ENCODE measurements at regions not wholly inside any gene's neighbourhood (a gene's known extent, or its start where the extent isn't known, plus 50 kb on each side); places are given as distances from the start of the nearest gene placed in this dataset.

DNA sequence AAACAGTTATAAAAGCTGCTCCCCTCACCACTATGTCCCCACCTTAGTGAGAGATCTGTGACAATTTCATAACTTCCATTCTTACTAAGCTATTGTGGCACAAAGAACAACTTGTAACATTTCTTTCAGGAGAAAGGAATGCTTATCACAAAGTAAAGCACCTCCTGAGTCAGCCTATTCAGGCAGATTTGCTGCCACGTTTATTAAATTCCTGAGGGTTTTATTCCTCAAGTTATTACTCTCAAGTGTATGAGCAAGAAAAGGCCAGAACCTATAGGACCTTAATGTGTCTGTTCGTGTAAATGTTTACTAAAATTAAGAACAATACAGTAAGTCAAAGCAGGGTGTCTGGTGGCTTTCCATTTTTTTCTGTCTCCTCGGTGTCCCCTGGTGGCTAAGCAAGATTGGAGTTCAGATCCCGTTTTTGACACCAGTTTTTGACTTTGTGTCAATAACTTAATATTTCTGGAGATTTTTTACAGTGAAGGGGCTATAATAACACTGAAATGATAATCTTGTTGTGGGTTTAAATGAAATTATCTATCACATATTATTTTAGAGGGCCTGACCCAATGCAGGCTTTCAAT, 1539.6 kb downstream of the BRINP3 start:
- Histone ChIP-seq H3K4me1 (no peaks in the 10 kb centered on the region), H3K36me3 (no peaks in the 10 kb centered on the region), H3K27ac (no peak overlapping the region), H3K27me3 (no peaks in the 10 kb centered on the region), H3K9me3 (no peaks in the 10 kb centered on the region), H3K4me3 (no peak overlapping the region)
- TF ChIP-seq, protein P1, sequence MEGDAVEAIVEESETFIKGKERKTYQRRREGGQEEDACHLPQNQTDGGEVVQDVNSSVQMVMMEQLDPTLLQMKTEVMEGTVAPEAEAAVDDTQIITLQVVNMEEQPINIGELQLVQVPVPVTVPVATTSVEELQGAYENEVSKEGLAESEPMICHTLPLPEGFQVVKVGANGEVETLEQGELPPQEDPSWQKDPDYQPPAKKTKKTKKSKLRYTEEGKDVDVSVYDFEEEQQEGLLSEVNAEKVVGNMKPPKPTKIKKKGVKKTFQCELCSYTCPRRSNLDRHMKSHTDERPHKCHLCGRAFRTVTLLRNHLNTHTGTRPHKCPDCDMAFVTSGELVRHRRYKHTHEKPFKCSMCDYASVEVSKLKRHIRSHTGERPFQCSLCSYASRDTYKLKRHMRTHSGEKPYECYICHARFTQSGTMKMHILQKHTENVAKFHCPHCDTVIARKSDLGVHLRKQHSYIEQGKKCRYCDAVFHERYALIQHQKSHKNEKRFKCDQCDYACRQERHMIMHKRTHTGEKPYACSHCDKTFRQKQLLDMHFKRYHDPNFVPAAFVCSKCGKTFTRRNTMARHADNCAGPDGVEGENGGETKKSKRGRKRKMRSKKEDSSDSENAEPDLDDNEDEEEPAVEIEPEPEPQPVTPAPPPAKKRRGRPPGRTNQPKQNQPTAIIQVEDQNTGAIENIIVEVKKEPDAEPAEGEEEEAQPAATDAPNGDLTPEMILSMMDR (IDR thresholded peaks at IDR 0.05) = no peak
- TF ChIP-seq POLR2A (IDR thresholded peaks at IDR 0.05) = no peak
- intact Hi-C loops (cut with DNase I) = no loop called here
- 20 to 26% methylated on average over 4 of the region's 4 CpGs for WGBS, 2 donors
- no peak for DNase-seq

GRCh38 chr1:188941986-188942385, 1535.7 kb downstream of the BRINP3 start:
- H3K9me3 ChIP-seq = no peaks in the 10 kb centered on the region
- H3K4me1 ChIP-seq = no peaks in the 10 kb centered on the region
- intact Hi-C loops (cut with DNase I) = no loop called here
- no peaks in the 10 kb centered on the region for H3K36me3 ChIP-seq
- 77 to 84% methylated on average over 2 of the region's 2 CpGs for WGBS, 2 donors
- no peaks in the 10 kb centered on the region for H3K27me3 ChIP-seq
- no peak overlapping the region for H3K4me3 ChIP-seq
- TF ChIP-seq, protein P1 (IDR thresholded peaks at IDR 0.05) = no peak
- TF ChIP-seq POLR2A (IDR thresholded peaks at IDR 0.05) = no peak
- DNase-seq = no peak
- no peak overlapping the region for H3K27ac ChIP-seq

DNA sequence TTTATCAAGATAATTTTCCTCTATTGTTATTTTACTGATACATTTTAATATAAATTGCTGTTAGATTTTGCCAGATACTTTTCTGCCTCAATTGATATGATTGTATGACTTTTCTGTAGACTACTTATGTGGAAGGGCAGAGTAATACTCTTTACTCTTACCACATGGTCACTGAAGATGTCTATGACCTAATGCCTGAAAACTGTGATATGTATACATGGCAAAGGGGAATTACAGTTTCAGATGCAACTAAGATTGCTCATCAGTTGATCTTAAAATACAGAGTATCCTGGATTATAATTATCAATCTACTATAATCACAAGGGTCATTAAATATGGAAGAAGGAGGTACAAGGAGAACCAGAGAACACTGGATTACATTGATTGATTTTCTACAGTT, 1528.0 kb downstream of the BRINP3 start:
- TF ChIP-seq, protein P1 (IDR thresholded peaks at IDR 0.05) = no peak
- no peak for TF ChIP-seq POLR2A (IDR thresholded peaks at IDR 0.05)
- DNase-seq = no peak
- H3K27me3 ChIP-seq = no peaks in the 10 kb centered on the region
- no peaks in the 10 kb centered on the region for H3K36me3 ChIP-seq
- H3K27ac ChIP-seq = no peak overlapping the region
- no peaks in the 10 kb centered on the region for H3K4me1 ChIP-seq
- H3K4me3 ChIP-seq = no peak overlapping the region
- H3K9me3 ChIP-seq = no peaks in the 10 kb centered on the region
- intact Hi-C loops (cut with DNase I) = no loop called here

DNA sequence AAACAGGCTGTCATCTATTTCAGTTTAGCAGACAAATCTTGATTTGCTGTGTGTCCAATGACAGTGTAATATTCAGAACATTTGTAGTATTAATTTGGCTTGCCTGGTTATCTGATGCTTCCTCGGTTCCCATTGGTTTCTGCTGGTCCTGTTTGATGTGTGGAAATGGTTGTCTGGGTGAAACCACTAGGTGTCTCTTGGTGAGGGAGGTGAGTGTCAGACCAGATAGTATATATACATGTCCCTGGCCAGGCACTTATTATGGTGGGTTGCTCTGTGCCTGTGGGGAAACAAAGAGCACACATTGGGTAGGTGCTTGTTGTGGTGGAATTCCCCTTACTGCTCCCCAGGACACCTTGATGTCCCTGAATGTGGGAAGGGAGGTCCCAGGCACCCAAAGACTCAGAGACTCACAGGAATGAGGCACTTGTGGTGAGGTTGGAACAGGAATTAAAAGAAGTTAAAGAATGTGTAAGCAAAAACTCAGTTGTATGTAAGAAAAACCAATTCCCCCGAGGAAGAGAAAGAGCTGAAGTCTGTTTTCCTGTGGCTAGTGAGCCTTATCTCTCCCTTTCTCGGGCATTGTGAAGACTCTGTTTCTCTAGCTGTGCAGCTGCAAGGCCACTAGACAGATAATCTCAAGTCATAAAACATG, 1519.1 kb downstream of the BRINP3 start:
- intact Hi-C loops (cut with DNase I) = no loop called here
- TF ChIP-seq POLR2A (IDR thresholded peaks at IDR 0.05) = no peak
- TF ChIP-seq, protein P1 (IDR thresholded peaks at IDR 0.05) = no peak
- H3K9me3 ChIP-seq = peaks cover 0 to 5% (median 0%) of the 10 kb centered on the region in 3 donors
- WGBS, 2 donors = 33 to 41% methylated on average over 3 of the region's 3 CpGs
- H3K27ac ChIP-seq = no peak overlapping the region
- H3K4me1 ChIP-seq = no peaks in the 10 kb centered on the region
- DNase-seq = no peak
- no peaks in the 10 kb centered on the region for H3K36me3 ChIP-seq
- H3K27me3 ChIP-seq = no peaks in the 10 kb centered on the region
- H3K4me3 ChIP-seq = no peak overlapping the region

DNA sequence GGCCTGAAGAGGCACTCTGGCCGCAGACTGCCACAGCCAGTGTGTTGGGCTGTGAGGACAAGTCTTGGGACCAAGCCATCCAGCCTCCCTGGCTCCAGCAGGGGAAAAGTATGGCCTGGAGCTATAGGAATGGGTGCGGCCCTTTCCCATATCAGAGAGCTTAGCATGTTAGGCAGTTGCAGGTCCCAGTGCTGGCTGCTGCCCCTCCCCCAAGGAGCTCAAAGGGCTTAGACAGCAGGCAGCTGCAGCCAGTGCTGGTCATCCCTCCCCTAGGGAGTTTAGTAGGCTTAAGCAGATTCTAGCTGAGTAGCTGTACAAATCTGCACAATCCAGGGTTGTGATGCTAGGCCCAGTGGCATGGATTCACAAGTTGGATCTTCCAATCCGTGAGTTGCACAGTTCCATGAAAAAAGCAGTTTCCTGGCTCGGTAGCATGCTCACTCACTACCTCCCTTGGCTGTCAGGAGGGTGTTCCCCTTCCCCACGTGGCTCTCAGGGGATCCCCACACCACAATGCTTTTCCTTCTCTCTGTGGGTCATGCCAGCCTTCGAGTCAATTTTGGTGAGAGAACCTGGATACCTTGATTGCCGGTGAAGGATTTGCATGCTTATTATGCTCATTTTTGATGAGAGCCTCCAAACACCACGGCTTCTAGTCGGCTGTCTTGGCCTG, 1490.8 kb downstream of the BRINP3 start:
- DNase-seq = no peak
- 53 to 55% methylated on average over 6 of the region's 9 CpGs for WGBS, 2 donors
- Histone ChIP-seq H3K36me3 (no peaks in the 10 kb centered on the region), H3K27ac (no peak overlapping the region), H3K4me3 (no peak overlapping the region), H3K9me3 (no peaks in the 10 kb centered on the region), H3K4me1 (no peaks in the 10 kb centered on the region), H3K27me3 (no peaks in the 10 kb centered on the region)
- intact Hi-C loops (cut with DNase I) = no loop called here
- TF ChIP-seq, protein P1 (IDR thresholded peaks at IDR 0.05) = no peak
- TF ChIP-seq POLR2A (IDR thresholded peaks at IDR 0.05) = no peak

All from esophagus squamous epithelium (tissue), 5 donors.